Bone marrow (tissue), 2 donors: ENCODE measurements at regions not wholly inside any gene's neighbourhood (a gene's known extent, or its start where the extent isn't known, plus 50 kb on each side); places are given as distances from the start of the nearest gene placed in this dataset.

Experiments used
- DNase-seq, 2 donors: peaks; one replicate each; lab custom pipeline; 2025; lab: John Stamatoyannopoulos, UW

- DNase-seq, result no peak
Measured at GRCh38 chr5:117942861-117943519, 1045.4 kb downstream of the DTWD2 start.

GRCh38 chr5:117893211-117893610 is 1095.1 kb downstream of the DTWD2 start:
- DNase-seq, result no peak

GRCh38 chr5:117892360-117892759 is 1096.0 kb downstream of the DTWD2 start:
- no peak for DNase-seq

- DNase-seq, result peak in 1 of 2 donors; percentile 77
Measured at GRCh38 chr5:117889596-117889995, 1098.8 kb downstream of the DTWD2 start.

- DNase-seq, result peak in 1 of 2 donors; percentile 73
Measured at GRCh38 chr5:117888688-117889087, 1099.7 kb downstream of the DTWD2 start.

GRCh38 chr5:117881426-117882230 is 1106.7 kb downstream of the DTWD2 start:
- DNase-seq, result no peak

GRCh38 chr5:117880932-117881331 is 1107.4 kb downstream of the DTWD2 start:
- DNase-seq, result no peak

GRCh38 chr5:117877731-117878130 is 1110.6 kb downstream of the DTWD2 start:
- no peak for DNase-seq

- DNase-seq, result no peak
Measured at GRCh38 chr5:117872798-117873368, 1115.5 kb downstream of the DTWD2 start.

GRCh38 chr5:117869596-117869995 is 1118.8 kb downstream of the DTWD2 start:
- no peak for DNase-seq

GRCh38 chr5:117863586-117864296 is 1124.6 kb downstream of the DTWD2 start:
- peak in 1 of 2 donors; percentile 39 for DNase-seq

- DNase-seq, result no peak
Measured at GRCh38 chr5:117860550-117860949, 1127.8 kb downstream of the DTWD2 start.

GRCh38 chr5:117859176-117859575 is 1129.2 kb downstream of the DTWD2 start:
- peak in 1 of 2 donors; percentile 48 for DNase-seq

- DNase-seq, result no peak
Measured at GRCh38 chr5:117856713-117857112, 1131.6 kb downstream of the DTWD2 start.

GRCh38 chr5:117837786-117838185 is 1150.6 kb downstream of the DTWD2 start:
- no peak for DNase-seq

- DNase-seq, result no peak
Measured at GRCh38 chr5:117833691-117834090, 1154.7 kb downstream of the DTWD2 start.

GRCh38 chr5:117829646-117830045 is 1158.7 kb downstream of the DTWD2 start:
- no peak for DNase-seq

- no peak for DNase-seq
Measured at GRCh38 chr5:117813850-117814249, 1174.5 kb downstream of the DTWD2 start.

GRCh38 chr5:117812861-117813260 is 1175.5 kb downstream of the DTWD2 start:
- DNase-seq, result no peak

GRCh38 chr5:117809251-117809650 is 1179.1 kb downstream of the DTWD2 start:
- no peak for DNase-seq

GRCh38 chr5:117805058-117805457 is 1183.3 kb downstream of the DTWD2 start:
- DNase-seq, result no peak

- DNase-seq, result no peak
Measured at GRCh38 chr5:117803533-117803932, 1184.8 kb downstream of the DTWD2 start.
